H9 (cell line): ENCODE measurements at regions not wholly inside any gene's neighbourhood (a gene's known extent, or its start where the extent isn't known, plus 50 kb on each side); places are given as distances from the start of the nearest gene placed in this dataset.

ENCODE experiments used
- DNase-seq: peaks from one replicate; pipeline ENCODE4 v3.0.0-alpha.2; 2017
- H2AFZ ChIP-seq: one replicate; pipeline ENCODE4 v1.6.1; 2013; ENCODE audit warnings: mild to moderate bottlenecking, low read length, control low read depth, moderate library complexity
- H2AK5ac ChIP-seq: 2 replicates; pipeline ENCODE4 v1.6.1; 2013; ENCODE audit warnings: low read length, control low read depth, mixed read lengths; ENCODE audit not compliant: insufficient read length
- H2BK120ac ChIP-seq: one replicate; pipeline ENCODE4 v1.6.1; 2013; ENCODE audit warnings: low read depth, mild to moderate bottlenecking, low read length, control low read depth, inconsistent platforms; ENCODE audit not compliant: poor library complexity, severe bottlenecking
- H2BK12ac ChIP-seq: 2 replicates; pipeline ENCODE4 v1.6.1; 2013; ENCODE audit warnings: low read length, control low read depth, mixed read lengths, low read depth; ENCODE audit not compliant: insufficient read length
- H2BK15ac ChIP-seq: 2 replicates; pipeline ENCODE4 v1.6.1; 2013; ENCODE audit warnings: low read depth, low read length, control low read depth
- H2BK20ac ChIP-seq: one replicate; pipeline ENCODE4 v1.6.1; 2013; ENCODE audit warnings: low read depth, mild to moderate bottlenecking, low read length, control low read depth, inconsistent platforms; ENCODE audit not compliant: poor library complexity, severe bottlenecking
- H2BK5ac ChIP-seq: 2 replicates; pipeline ENCODE4 v1.6.1; 2013; ENCODE audit warnings: low read length, control low read depth, mixed read lengths; ENCODE audit not compliant: insufficient read length
- H3K14ac ChIP-seq: 2 replicates; pipeline ENCODE4 v1.6.1; 2013; ENCODE audit warnings: low read length, control low read depth; ENCODE audit not compliant: insufficient read depth
- H3K18ac ChIP-seq: 2 replicates; pipeline ENCODE4 v1.6.1; 2013; ENCODE audit warnings: low read depth, mild to moderate bottlenecking, mixed read lengths, low read length, control low read depth; ENCODE audit not compliant: insufficient read length
- H3K23ac ChIP-seq: 2 replicates; pipeline ENCODE4 v1.6.1; 2013; ENCODE audit warnings: low read length, control low read depth, mixed read lengths, low read depth; ENCODE audit not compliant: insufficient read length
- H3K23me2 ChIP-seq: 2 replicates; pipeline ENCODE4 v1.6.1; 2013; ENCODE audit warnings: low read depth, mild to moderate bottlenecking, mixed read lengths, low read length, control low read depth; ENCODE audit not compliant: insufficient read length, poor library complexity, severe bottlenecking
- H3K27ac ChIP-seq: 2 replicates; pipeline ENCODE4 v1.5.1; 2013; ENCODE audit warnings: low read length, control low read depth, mixed read lengths, low read depth; ENCODE audit not compliant: insufficient read length
- H3K27me3 ChIP-seq: 2 replicates; pipeline ENCODE4 v1.6.1; 2013; ENCODE audit warnings: low read length, control low read depth, inconsistent platforms; ENCODE audit not compliant: insufficient read depth
- H3K4ac ChIP-seq: 2 replicates; pipeline ENCODE4 v1.6.1; 2013; ENCODE audit warnings: low read depth, mild to moderate bottlenecking, control low read depth, inconsistent platforms, low read length, moderate library complexity
- H3K4me1 ChIP-seq: 2 replicates; pipeline ENCODE4 v1.6.1; 2013; ENCODE audit warnings: low read length, control low read depth, inconsistent platforms; ENCODE audit not compliant: insufficient read depth
- H3K4me2 ChIP-seq: 2 replicates; pipeline ENCODE4 v1.6.1; 2013; ENCODE audit warnings: low read length, control low read depth, mixed read lengths; ENCODE audit not compliant: insufficient read length, insufficient read depth
- H3K56ac ChIP-seq: 2 replicates; pipeline ENCODE4 v1.6.1; 2013; ENCODE audit warnings: low read depth, mild to moderate bottlenecking, mixed read lengths, low read length, control low read depth; ENCODE audit not compliant: insufficient read length
- H3K79me1 ChIP-seq: 2 replicates; pipeline ENCODE4 v1.6.1; 2013; ENCODE audit warnings: low read depth, mild to moderate bottlenecking, moderate library complexity, low read length, control low read depth, inconsistent platforms; ENCODE audit not compliant: insufficient read depth, poor library complexity, severe bottlenecking
- H3K79me2 ChIP-seq: 2 replicates; pipeline ENCODE4 v1.6.1; 2013; ENCODE audit warnings: low read length, control low read depth, inconsistent platforms; ENCODE audit not compliant: insufficient read depth
- H3K9ac ChIP-seq: 2 replicates; pipeline ENCODE4 v1.6.1; 2013; ENCODE audit warnings: low read length, control low read depth, mixed read lengths; ENCODE audit not compliant: insufficient read length; ENCODE audit errors: extremely low read depth
- H3K9me3 ChIP-seq: one replicate; pipeline ENCODE4 v1.6.1; 2013; ENCODE audit warnings: low read depth, low read length, inconsistent platforms; ENCODE audit not compliant: control insufficient read depth
- H3T11ph ChIP-seq: one replicate; pipeline ENCODE4 v1.6.1; 2013; ENCODE audit warnings: mild to moderate bottlenecking, low read length, control low read depth, inconsistent platforms
- H4K20me1 ChIP-seq: one replicate; pipeline ENCODE4 v1.6.1; 2013; ENCODE audit not compliant: control insufficient read depth, insufficient read length, insufficient read depth
- H4K5ac ChIP-seq: 2 replicates; pipeline ENCODE4 v1.6.1; 2013; ENCODE audit warnings: low read depth, mild to moderate bottlenecking, mixed read lengths, low read length, control low read depth; ENCODE audit not compliant: insufficient read length
- H4K8ac ChIP-seq: replicated peaks from 2 replicates; pipeline ENCODE4 v1.6.1; 2013; ENCODE audit warnings: low read length, control low read depth, mixed read lengths, low read depth; ENCODE audit not compliant: insufficient read length
- H4K91ac ChIP-seq: 2 replicates; pipeline ENCODE4 v1.6.1; 2013; ENCODE audit warnings: low read depth, mild to moderate bottlenecking, moderate library complexity, mixed read lengths, low read length, control low read depth; ENCODE audit not compliant: insufficient read length
- H3K27ac Mint-ChIP-seq, 3 experiments: 2 replicates in 2 of 3; 3 replicates in 1 of 3; pipeline ENCODE4 v1.8.0; 2020 to 2021; ENCODE audit warnings: mixed read lengths in 3 of 3, mild to moderate bottlenecking in 1 of 3, moderate library complexity in 1 of 3
- H3K27me3 Mint-ChIP-seq: 2 replicates; pipeline ENCODE4 v1.8.0; 2021; ENCODE audit warnings: low read depth, mild to moderate bottlenecking, moderate library complexity, mixed read lengths
- H3K36me3 Mint-ChIP-seq, 3 experiments: 2 replicates in 2 of 3; 3 replicates in 1 of 3; pipeline ENCODE4 v1.8.0; 2020 to 2021; ENCODE audit warnings: low read depth in 3 of 3, mixed read lengths in 3 of 3; ENCODE audit not compliant: insufficient read depth in 1 of 3
- H3K4me1 Mint-ChIP-seq, 2 experiments: 2 replicates each; pipeline ENCODE4 v1.8.0; 2020; ENCODE audit warnings: mixed read lengths in 2 of 2
- H3K4me3 Mint-ChIP-seq, 2 experiments: 2 replicates in 1 of 2; 3 replicates in 1 of 2; pipeline ENCODE4 v1.8.0; 2020 to 2021; ENCODE audit warnings: mild to moderate bottlenecking in 2 of 2, mixed read lengths in 2 of 2, moderate library complexity in 1 of 2
- H3K9me3 Mint-ChIP-seq, 2 experiments: 2 replicates in 1 of 2; 3 replicates in 1 of 2; pipeline ENCODE4 v1.8.0; 2020; ENCODE audit warnings: mild to moderate bottlenecking in 2 of 2, mixed read lengths in 2 of 2, moderate library complexity in 1 of 2
- CTCF ChIP-seq: fragments of 200-600 bp; sonication (generic); conservative IDR thresholded peaks from 3 replicates; pipeline ENCODE4 v1.8.0; 2021; ENCODE audit warnings: antibody characterized with exemption, mild to moderate bottlenecking
- WGBS: extraction: QIAGEN DNeasy Blood & Tissue Kit; methylation state at CpG from one replicate; pipeline ENCODE4 v1.1.7; 2013; ENCODE audit warnings: missing lambda C conversion rate, low lambda C conversion rate, mixed read lengths; ENCODE audit not compliant: insufficient read length; ENCODE audit errors: extremely low coverage; 5-methylcytosine and 5-hydroxymethylcytosine counted together

- no peak overlapping the region for H2BK12ac ChIP-seq
- H2BK5ac ChIP-seq, result no peak overlapping the region
- H2BK20ac ChIP-seq, result no peak overlapping the region
- no peak overlapping the region for H4K8ac ChIP-seq
- H3K4me2 ChIP-seq, result no peak overlapping the region
- no peaks in the 10 kb centered on the region for H3K23me2 ChIP-seq
- H3K4me1 Mint-ChIP-seq, result no peaks in the 10 kb centered on the region
- H2BK120ac ChIP-seq, result no peak overlapping the region
- no peak overlapping the region for H3K56ac ChIP-seq
- no peaks in the 10 kb centered on the region for H3K36me3 Mint-ChIP-seq
- H4K5ac ChIP-seq, result no peak overlapping the region
- H3K14ac ChIP-seq, result no peak overlapping the region
- H3K79me2 ChIP-seq, result no peaks in the 10 kb centered on the region
- no peaks in the 10 kb centered on the region for H3K79me1 ChIP-seq
- no peak overlapping the region for H2AK5ac ChIP-seq
- no peak overlapping the region for H3K18ac ChIP-seq
- no peak overlapping the region for H3T11ph ChIP-seq
- no peaks in the 10 kb centered on the region for H3K27me3 Mint-ChIP-seq
- no peak overlapping the region for H3K23ac ChIP-seq
- H3K27me3 ChIP-seq, result no peaks in the 10 kb centered on the region
- H3K4me1 ChIP-seq, result no peaks in the 10 kb centered on the region
- no CpG with 5 or more reads among the region's 4 CpGs for WGBS
- no peak overlapping the region for H3K4ac ChIP-seq
- no peak overlapping the region for H4K91ac ChIP-seq
- no peak overlapping the region for H3K27ac Mint-ChIP-seq
- H3K9me3 Mint-ChIP-seq, result no peaks in the 10 kb centered on the region
- TF ChIP-seq CTCF, result no peak
- H4K20me1 ChIP-seq, result no peaks in the 10 kb centered on the region
- no peak for DNase-seq
- no peak overlapping the region for H3K4me3 Mint-ChIP-seq
- H2AFZ ChIP-seq, result no peak overlapping the region
- H3K9me3 ChIP-seq, result no peaks in the 10 kb centered on the region
- H2BK15ac ChIP-seq, result no peak overlapping the region
- no peak overlapping the region for H3K9ac ChIP-seq
- no peak overlapping the region for H3K27ac ChIP-seq
Observed at GRCh38 chr3:166085164-166085856, 248.1 kb upstream of the BCHE start.
